Fibroblast of skin of abdomen (primary cell): ENCODE measurements at regions not wholly inside any gene's neighbourhood (a gene's known extent, or its start where the extent isn't known, plus 50 kb on each side); places are given as distances from the start of the nearest gene placed in this dataset.
"Not testable (repeated sequence)": the region's sequence is repeated elsewhere in the genome, so short reads cannot be mapped to it uniquely, and the experiment has no call there.

ENCODE experiments used
- DNase-seq: peaks from one replicate; pipeline ENCODE4 v3.0.0-alpha.2; 2013

DNA sequence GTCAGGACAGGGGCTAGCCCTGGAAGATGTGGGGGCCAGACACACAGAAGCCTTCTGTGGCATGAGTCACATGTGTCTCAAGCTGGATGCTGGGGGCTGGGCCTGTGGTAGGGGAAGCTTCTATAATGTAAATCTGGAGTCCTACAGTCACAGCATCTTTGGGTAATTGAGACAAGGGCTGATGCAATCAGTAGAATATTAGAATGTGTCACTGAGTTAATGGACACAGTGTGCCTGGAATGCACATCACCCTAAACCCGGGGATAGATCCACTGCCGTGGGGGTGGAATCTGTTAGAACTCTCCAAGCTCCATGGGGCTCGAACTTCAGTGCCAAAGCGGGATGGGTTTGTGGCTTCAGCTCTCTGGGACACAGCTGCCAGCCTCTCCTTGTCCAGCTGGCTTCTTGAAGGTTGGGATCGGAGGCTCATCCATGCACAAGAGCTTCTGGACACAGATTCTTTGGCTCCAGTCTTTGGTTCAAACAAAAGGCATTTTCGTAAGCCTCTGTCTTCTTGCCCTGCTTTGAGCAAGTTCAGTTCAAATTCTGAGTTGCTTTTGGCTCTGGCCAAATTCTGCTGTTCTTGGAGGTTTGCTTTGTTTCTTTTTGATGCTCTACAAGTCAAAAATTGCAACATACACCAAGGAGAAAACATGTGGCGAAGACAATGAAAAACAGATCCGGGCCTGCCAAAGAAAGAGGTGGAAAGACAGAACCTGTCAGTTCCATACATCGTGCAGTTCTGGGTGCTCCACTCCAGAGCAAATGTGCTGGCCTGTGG is 194.8 kb upstream of the ZNF32 start:
- peak; percentile 98 for DNase-seq

DNA sequence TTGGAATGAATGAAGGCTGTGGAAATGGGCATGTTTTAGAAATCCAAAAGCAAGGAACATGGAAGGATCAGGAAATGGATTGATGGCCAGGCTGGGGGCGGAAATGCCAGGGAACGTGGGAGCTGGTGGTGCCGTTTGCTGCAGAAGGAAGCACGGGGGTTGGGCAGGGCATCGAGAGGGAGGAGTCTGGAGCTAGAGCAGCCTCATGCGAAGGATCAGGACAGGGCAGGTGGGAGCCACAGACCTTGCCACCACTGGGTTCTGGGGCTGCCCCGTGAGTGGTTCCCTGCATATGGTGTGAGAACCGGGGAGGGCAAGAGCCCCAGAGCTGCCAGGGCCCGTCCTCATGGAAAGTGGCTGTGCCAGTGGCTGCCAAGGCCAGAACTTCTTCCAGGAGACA is 193.8 kb upstream of the ZNF32 start:
- no peak for DNase-seq

GRCh38 chr10:43842072-43842471 is 193.4 kb upstream of the ZNF32 start:
- DNase-seq: no peak

DNA sequence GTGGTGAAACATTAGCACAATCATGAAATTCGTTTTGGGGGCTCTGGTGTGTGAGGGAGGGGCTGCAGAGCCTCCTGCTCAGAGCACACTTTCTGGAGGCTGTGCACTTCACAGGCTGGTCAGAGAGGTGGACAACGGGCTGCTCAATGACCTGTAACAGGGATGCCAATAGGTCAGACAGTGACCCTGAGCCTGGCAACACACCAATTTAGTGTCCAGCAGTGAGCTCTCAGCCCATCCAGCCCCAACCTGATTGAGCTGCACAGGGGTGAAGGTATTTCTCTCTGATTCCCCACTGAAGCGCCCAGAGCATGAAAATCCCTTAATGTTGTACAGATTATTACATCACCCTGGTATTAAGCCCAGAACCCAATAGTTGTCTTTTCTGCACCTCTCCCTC is 191.3 kb upstream of the ZNF32 start:
- DNase-seq: no peak

DNA sequence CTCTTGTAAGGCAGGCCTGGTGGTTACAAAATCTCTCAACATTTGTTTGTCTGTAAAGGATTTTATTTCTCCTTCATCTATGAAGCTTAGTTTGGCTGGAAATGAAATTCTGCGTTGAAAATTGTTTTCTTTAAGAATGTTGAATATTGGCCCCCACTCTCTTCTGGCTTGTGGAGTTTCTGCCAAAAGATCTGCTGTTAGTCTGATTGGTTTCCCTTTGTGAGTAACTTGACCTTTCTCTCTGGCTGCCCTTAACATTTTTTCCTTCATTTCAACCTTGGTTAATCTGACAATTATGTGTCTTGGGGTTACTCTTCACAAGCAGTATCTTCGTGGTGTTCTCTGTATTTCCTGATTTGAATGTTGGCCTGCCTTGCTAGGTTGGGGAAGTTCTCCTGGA is 186.1 kb upstream of the ZNF32 start:
- DNase-seq: not testable (repeated sequence)

DNA sequence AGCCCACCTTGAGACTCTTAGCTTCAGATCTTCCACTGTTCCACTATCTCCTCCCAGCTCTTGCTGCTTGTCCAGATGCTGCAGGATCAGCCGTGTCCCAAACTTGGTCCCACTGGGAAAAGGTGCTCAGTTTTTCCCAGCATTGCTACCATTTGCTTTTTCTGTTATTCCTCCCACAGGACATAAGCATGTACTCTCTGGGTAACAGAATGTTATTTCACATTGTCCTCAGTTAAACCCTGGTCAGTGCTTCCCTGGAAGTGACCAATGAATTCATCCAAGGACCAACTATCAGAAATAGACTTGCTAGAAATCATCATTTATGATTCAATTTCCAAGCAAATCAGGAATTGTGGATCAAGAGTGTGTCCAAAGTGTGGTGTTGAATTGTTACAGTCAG is 179.2 kb upstream of the ZNF32 start:
- no peak for DNase-seq

DNA sequence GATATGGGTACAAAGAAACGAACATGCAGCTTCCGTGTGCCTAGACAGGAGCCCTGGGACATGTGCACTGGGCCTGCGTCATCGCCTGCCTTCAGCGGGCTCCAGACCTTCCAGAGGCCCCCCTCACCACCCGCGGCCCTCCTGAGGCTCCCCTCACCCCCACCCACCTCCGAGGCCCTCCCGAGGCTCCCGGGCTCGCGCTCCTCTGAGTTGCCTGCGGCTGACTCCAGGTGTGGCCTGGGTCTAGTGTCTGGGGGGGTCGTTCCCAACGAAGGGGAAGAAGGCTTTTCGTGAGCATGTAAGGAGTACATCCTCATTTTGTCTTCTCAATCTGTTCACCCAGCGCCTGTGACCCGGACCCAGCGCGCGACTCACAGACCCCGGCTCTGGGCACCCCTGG is 177.3 kb upstream of the ZNF32 start:
- no peak for DNase-seq

- DNase-seq: no peak
Measured at GRCh38 chr10:43825421-43825820, 176.7 kb upstream of the ZNF32 start.

GRCh38 chr10:43824934-43825333 is 176.3 kb upstream of the ZNF32 start:
- DNase-seq: no peak

- DNase-seq: peak; percentile 76
Measured at GRCh38 chr10:43822631-43823580, 174.2 kb upstream of the ZNF32 start.

DNA sequence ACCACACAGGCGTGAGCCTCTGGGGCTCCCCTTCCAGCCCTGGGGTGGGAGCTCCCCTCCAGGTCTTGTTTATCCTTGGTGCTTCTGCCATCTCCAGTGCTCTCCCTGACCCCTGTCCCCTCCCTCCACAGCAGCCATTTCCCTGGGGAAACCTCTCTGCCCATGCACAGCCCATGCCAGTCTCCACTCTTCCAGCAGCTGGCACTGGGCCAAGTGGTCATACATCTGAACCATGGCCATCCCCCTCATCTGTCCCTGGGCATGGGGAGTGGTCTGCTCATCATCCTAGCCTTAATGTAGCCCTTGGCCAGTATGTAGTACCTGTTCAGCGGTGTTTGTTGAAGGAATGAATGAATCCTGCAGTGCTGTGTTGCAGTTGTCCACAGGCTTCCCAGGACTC is 172.4 kb upstream of the ZNF32 start:
- DNase-seq: no peak

- peak; percentile 24 for DNase-seq
Measured at GRCh38 chr10:43820663-43821062, 172.0 kb upstream of the ZNF32 start.

DNA sequence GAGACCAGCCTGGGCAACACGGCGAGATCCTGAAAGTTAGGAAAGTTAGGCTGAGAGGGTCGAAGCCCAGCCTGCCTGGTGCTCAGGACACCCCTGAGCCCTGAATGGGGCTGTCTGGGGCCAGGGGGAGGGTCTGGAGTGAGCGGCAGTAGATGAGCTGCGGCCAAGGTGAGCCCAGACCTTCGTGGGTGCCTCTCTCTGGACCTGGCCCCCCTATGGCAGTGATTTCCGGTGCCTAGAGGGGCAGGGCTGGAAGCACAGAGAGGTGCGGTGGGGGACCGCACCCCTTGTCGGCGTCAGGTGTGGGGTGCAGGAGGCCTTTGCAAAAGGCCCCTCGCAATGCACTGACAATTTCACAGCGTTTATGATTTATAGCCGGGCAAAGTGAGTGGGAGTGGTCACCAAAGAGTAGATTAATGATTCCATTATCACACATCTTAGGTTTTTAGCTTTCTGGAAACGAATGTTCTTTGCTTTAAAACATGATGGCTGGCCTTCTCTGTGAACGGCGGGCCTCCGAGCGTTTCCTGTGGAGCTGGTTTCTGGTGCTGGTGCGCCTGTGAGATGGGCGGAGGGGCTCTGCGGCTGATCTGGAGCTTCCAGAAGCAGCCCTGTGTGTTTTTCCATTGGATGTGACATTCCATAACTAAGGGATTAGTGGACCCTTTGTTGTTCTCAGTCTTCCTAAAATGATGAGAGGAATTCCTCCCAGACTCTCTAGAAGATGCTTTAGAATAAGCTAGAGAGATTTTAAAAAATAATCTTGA is 171.0 kb upstream of the ZNF32 start:
- DNase-seq: peak; percentile 45

DNA sequence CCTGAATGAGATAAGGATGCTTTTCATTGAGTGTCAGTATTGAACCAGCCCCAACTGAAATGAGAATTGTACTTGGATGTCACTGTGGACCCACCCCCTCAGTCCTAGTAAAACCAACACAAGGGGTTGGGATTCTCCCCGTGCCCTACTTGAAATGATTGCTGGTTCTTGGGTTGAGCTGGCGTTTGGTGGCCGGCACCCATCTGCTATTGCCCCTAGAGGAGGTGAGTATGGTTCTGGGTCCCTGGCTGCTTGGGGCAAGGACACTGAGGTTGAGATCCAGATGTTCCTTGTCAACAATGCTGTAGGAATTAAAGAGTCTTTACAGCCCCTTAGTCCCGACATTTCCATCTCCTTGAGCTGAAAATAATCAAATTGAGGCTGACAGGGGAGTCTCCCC is 170.0 kb upstream of the ZNF32 start:
- DNase-seq: no peak

DNA sequence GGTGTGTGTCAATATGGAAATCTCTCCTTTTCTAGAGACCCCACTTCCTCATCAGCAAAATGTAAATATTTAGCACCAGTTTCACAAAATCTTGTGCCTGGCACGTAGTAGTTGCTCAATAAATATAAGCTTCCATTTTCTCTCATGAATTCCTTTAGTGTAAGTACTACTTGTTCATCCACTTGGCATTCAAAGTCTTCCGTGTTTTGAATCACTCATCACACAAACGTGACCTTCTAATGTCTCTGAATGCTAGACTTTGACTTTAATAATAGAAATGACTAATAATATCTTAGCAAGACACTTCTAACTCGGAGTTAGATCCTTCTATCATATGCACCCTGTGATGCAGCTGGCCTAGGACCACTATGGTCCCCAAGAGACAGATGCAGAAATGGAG is 168.7 kb upstream of the ZNF32 start:
- DNase-seq: peak; percentile 83

- peak; percentile 99 for DNase-seq
Measured at GRCh38 chr10:43816351-43817321, 168.0 kb upstream of the ZNF32 start.

DNA sequence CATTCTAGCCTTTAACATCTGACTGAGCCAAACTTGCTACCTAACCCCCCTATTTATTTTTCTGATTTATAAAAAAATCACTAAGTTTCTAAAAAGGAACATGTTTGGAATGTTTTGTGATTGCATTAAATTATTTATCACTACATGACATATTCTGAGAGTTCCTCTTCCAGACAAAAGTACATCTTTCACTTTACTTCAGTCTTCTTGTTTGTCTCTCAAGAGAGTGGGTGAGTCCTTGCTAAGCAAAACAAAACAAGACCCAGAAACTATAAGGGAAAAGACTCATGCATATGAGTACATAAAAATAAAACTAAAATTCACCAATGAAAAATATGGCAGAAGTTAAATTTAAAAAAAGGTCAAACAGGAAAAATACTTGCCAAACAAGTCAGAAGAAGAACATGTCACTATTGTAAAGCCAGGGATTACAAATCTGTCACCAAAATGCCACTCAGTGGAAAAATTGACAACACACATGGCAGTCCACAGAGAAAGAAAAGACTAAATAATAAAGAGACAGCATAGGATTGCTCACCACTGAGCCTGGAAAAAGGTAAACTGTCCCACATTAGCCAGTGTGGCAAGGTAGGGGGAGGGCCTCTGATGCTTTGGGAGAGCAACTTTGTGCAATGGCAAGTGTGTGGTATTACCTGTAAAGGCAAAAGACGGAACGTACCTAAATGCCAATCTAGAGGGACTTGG is 166.7 kb upstream of the ZNF32 start:
- DNase-seq: no peak

GRCh38 chr10:43814663-43815062 is 166.0 kb upstream of the ZNF32 start:
- DNase-seq: peak; percentile 77

GRCh38 chr10:43811871-43812270 is 163.2 kb upstream of the ZNF32 start:
- DNase-seq: no peak

DNA sequence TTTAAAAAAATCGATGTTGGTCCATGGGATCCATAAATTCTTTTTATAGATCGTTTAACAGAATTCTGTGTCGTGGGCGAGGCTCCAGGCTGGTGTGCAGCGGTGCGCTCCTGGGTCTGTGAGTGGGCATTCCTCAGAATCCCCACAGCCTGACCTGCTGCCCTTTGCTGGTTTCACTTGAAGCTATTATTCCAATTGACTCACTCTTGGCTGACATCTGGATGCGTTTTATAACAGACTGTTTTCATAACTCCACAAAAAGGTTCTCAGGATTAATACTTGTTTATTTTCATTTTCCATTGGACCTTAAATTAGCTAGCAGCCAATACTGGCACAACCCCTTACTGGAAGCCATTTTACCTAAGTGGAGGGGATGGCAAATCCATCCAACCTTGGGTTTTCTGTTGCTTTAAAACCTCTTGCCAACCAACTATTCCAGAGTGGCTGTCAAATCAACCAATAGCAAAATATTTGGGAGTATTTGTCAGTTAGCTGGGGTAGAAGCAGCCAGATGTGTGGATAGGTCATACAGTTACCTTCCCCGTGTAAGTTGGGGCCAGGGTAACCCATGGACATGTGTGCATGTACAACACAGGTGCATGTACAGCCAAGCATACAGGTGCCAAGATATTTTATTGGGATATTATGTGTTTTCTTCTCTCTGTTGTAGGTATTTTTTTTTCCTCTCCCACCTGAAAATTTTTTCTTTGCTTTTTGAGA is 160.7 kb upstream of the ZNF32 start:
- DNase-seq: peak; percentile 93
